OCI-LY7 (cell line): ENCODE measurements at regions not wholly inside any gene's neighbourhood (a gene's known extent, or its start where the extent isn't known, plus 50 kb on each side); places are given as distances from the start of the nearest gene placed in this dataset.

ENCODE experiments used
- CTCF ChIP-seq: fragments of 200-600 bp; sonication (generic); conservative IDR thresholded peaks from 2 replicates; pipeline ENCODE4 v1.5.1; 2014; ENCODE audit warnings: mild to moderate bottlenecking, antibody characterized with exemption, low read length, moderate library complexity, mixed read lengths
- EZH2phosphoT487 ChIP-seq: fragments of 200-600 bp; sonication (generic); IDR thresholded peaks from 2 replicates; pipeline ENCODE4 v1.6.1; 2018; ENCODE audit warnings: low read depth, borderline replicate concordance, mild to moderate bottlenecking, mixed run types, antibody characterized with exemption, low read length, moderate library complexity, mixed read lengths

- TF ChIP-seq CTCF (no peak), EZH2phosphoT487 (no peak)
Observed at GRCh38 chr11:110897035-110897434, 184.8 kb upstream of the ARHGAP20 start.
